Ishikawa (cell line): ENCODE measurements at regions not wholly inside any gene's neighbourhood (a gene's known extent, or its start where the extent isn't known, plus 50 kb on each side); places are given as distances from the start of the nearest gene placed in this dataset.

Experiments used
- CEBPB ChIP-seq: IDR thresholded peaks from 2 replicates; pipeline ENCODE4 v1.6.1; 2012
- CREB1 ChIP-seq: IDR thresholded peaks from 2 replicates; pipeline ENCODE4 v1.6.1; 2012; ENCODE audit warnings: low read depth
- EGR1 ChIP-seq: IDR thresholded peaks from 2 replicates; pipeline ENCODE4 v1.6.1; 2012
- EP300 ChIP-seq: IDR thresholded peaks from 2 replicates; pipeline ENCODE4 v1.6.1; 2012; ENCODE audit warnings: borderline replicate concordance
- FOXM1 ChIP-seq: IDR thresholded peaks from 2 replicates; pipeline ENCODE4 v1.6.1; 2012; ENCODE audit warnings: low read depth, borderline replicate concordance
- MAX ChIP-seq: IDR thresholded peaks from 2 replicates; pipeline ENCODE4 v1.6.1; 2012
- NFIC ChIP-seq: IDR thresholded peaks from 2 replicates; pipeline ENCODE4 v1.6.1; 2012
- RAD21 ChIP-seq: IDR thresholded peaks from 2 replicates; pipeline ENCODE4 v1.6.1; 2012; ENCODE audit warnings: low read depth
- REST ChIP-seq: IDR thresholded peaks from 2 replicates; pipeline ENCODE4 v1.6.1; 2012; ENCODE audit warnings: low read depth, mild to moderate bottlenecking
- TAF1 ChIP-seq: IDR thresholded peaks from 2 replicates; pipeline ENCODE4 v1.6.1; 2012; ENCODE audit warnings: low read depth, mild to moderate bottlenecking
- TCF12 ChIP-seq: IDR thresholded peaks from 2 replicates; pipeline ENCODE4 v1.6.1; 2012; ENCODE audit warnings: low read depth
- TEAD4 ChIP-seq: IDR thresholded peaks from 2 replicates; pipeline ENCODE4 v1.6.1; 2012
- USF1 ChIP-seq: IDR thresholded peaks from 2 replicates; pipeline ENCODE4 v1.6.1; 2012
- YY1 ChIP-seq: IDR thresholded peaks from 2 replicates; pipeline ENCODE4 v1.6.1; 2012; ENCODE audit warnings: low read depth
- ZBTB7A ChIP-seq: IDR thresholded peaks from 2 replicates; pipeline ENCODE4 v1.6.1; 2012; ENCODE audit warnings: low read depth

- TF ChIP-seq TCF12 (no peak), EGR1 (no peak), CEBPB (no peak), NFIC (no peak), MAX (no peak), YY1 (no peak), EP300 (no peak), TAF1 (no peak), TEAD4 (no peak), CREB1 (no peak), ZBTB7A (no peak), USF1 (no peak), FOXM1 (no peak), REST (no peak), RAD21 (no peak)
These were observed 348.2 kb upstream of the GYPC start for GRCh38 chr2:126307740-126308139.

GRCh38 chr2:126309185-126309584 lies 346.8 kb upstream of the GYPC start:
- no peak for TF ChIP-seq ZBTB7A
- no peak for TF ChIP-seq CEBPB
- no peak for TF ChIP-seq YY1
- no peak for TF ChIP-seq TCF12
- TF ChIP-seq TAF1, result no peak
- TF ChIP-seq TEAD4, result no peak
- no peak for TF ChIP-seq CREB1
- TF ChIP-seq EP300, result no peak
- TF ChIP-seq NFIC, result no peak
- TF ChIP-seq REST, result no peak
- TF ChIP-seq EGR1, result no peak
- no peak for TF ChIP-seq RAD21
- TF ChIP-seq MAX, result no peak
- no peak for TF ChIP-seq FOXM1
- no peak for TF ChIP-seq USF1

- TF ChIP-seq MAX, result no peak
- no peak for TF ChIP-seq EP300
- TF ChIP-seq CREB1, result no peak
- TF ChIP-seq YY1, result no peak
- no peak for TF ChIP-seq CEBPB
- TF ChIP-seq REST, result no peak
- TF ChIP-seq NFIC, result no peak
These were observed 343.4 kb upstream of the GYPC start for GRCh38 chr2:126312579-126312978.

GRCh38 chr2:126315828-126316227 lies 340.1 kb upstream of the GYPC start:
- TF ChIP-seq TCF12, result no peak
- TF ChIP-seq TAF1, result no peak
- no peak for TF ChIP-seq YY1

GRCh38 chr2:126317790-126318431 lies 338.0 kb upstream of the GYPC start:
- TF ChIP-seq TEAD4 (no peak), ZBTB7A (no peak), TCF12 (no peak), TAF1 (no peak), NFIC (no peak), REST (no peak), USF1 (no peak), YY1 (no peak)
